Body of pancreas (tissue), 4 donors: ENCODE measurements at regions not wholly inside any gene's neighbourhood (a gene's known extent, or its start where the extent isn't known, plus 50 kb on each side); places are given as distances from the start of the nearest gene placed in this dataset.

ENCODE experiments used
- ATAC-seq: fragments of 150-250 bp; one replicate; pipeline ENCODE4 v1.9.1; 2016
- DNase-seq, 4 donors: peaks; one replicate each; pipeline ENCODE4 v3.0.0-alpha.2; 2019
- H3K27ac ChIP-seq, 4 donors: fragments of 200-600 bp; sonication (generic); 1 replicate in 3 of 4; 2 replicates in 1 of 4; pipeline versions ENCODE4 v1.5.1 to v1.6.1; 2016 to 2019; ENCODE audit warnings: mild to moderate bottlenecking in 1 of 4, mixed read lengths in 1 of 4, moderate library complexity in 1 of 4
- H3K27me3 ChIP-seq, 2 donors: fragments of 200-600 bp; sonication (generic); one replicate each; pipeline ENCODE4 v1.6.0; 2016; ENCODE audit warnings: mild to moderate bottlenecking in 1 of 2
- H3K36me3 ChIP-seq, 2 donors: fragments of 200-600 bp; sonication (generic); replicated peaks in 1 of 2; 2 replicates each; pipeline ENCODE4 v1.5.1; 2016; ENCODE audit warnings: low read depth in 2 of 2; ENCODE audit not compliant: insufficient read depth in 1 of 2
- H3K4me1 ChIP-seq: fragments of 200-600 bp; sonication (generic); one replicate; pipeline ENCODE4 v1.6.0; 2016
- H3K4me3 ChIP-seq, 2 donors: fragments of 200-600 bp; sonication (generic); 1 replicate in 1 of 2; 2 replicates in 1 of 2; pipeline ENCODE4 v1.5.1; 2016 to 2019
- H3K9me3 ChIP-seq, 3 donors: fragments of 200-600 bp; sonication (generic); 1 replicate in 2 of 3; 2 replicates in 1 of 3; pipeline ENCODE4 v1.5.1; 2016
- POLR2A ChIP-seq, 3 donors: fragments of 450-650 bp; IDR thresholded peaks; one replicate each; pipeline ENCODE4 v1.6.1; 2016; ENCODE audit warnings: antibody characterized with exemption in 3 of 3, mild to moderate bottlenecking in 2 of 3
- WGBS, 2 donors: methylation state at CpG; one replicate each; pipeline ENCODE4 v1.1.5; 2017; 5-methylcytosine and 5-hydroxymethylcytosine counted together
- intact Hi-C: fragments of 100-400 bp; cut with DNase I; formaldehyde crosslinking; loops from one replicate; pipeline ENCODE4 v1.15.1; 2023
- TF ChIP-seq, protein P1 (sequence below), 7 experiments: fragments of 450-650 bp in 4 of 7; fragments of 200-600 bp in 3 of 7; sonication (generic) in 3 of 7; IDR thresholded peaks; one replicate each; pipeline ENCODE4 v1.5.1; 2016 to 2019; ENCODE audit warnings: antibody characterized with exemption in 7 of 7

DNA sequence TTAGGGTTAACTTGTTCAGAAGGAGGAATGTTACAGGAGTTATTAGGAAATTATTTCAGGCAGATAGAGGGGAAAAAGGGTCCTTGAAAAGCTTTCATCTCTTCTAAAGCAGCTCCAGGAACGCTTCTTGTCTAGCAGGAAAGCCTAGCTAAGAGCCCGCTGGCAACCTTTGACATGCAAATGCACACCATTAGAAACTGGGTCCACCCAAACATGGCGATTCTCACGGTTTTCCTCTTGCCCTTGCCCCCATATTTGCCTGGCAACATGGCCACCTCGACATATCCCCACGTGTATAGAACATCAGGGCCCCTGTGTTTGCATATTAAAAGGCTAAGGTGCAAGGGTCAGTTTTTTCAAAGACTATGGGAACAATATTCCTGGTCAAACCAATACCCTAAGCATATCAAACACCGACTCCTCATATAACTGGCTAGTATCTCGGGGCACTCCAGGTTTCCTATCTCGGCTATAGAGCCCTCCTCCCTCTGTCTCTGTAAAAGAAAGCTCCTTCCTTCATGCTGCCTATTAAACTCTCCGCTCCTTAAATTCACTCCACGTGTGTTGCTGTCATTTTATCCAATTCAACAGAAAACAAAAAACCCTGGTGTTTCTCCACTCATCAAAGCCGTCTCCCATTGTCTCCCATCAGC is 268.9 kb upstream of the HSFY2 start:
- Histone ChIP-seq H3K4me3 (no peak overlapping the region), H3K36me3 (no peaks in the 10 kb centered on the region), H3K27ac (no peak overlapping the region), H3K9me3 (no peaks in the 10 kb centered on the region), H3K27me3 (no peaks in the 10 kb centered on the region), H3K4me1 (no peaks in the 10 kb centered on the region)
- intact Hi-C loops: no loop called here
- TF ChIP-seq POLR2A (IDR thresholded peaks at IDR 0.05): no peak
- TF ChIP-seq, protein P1, sequence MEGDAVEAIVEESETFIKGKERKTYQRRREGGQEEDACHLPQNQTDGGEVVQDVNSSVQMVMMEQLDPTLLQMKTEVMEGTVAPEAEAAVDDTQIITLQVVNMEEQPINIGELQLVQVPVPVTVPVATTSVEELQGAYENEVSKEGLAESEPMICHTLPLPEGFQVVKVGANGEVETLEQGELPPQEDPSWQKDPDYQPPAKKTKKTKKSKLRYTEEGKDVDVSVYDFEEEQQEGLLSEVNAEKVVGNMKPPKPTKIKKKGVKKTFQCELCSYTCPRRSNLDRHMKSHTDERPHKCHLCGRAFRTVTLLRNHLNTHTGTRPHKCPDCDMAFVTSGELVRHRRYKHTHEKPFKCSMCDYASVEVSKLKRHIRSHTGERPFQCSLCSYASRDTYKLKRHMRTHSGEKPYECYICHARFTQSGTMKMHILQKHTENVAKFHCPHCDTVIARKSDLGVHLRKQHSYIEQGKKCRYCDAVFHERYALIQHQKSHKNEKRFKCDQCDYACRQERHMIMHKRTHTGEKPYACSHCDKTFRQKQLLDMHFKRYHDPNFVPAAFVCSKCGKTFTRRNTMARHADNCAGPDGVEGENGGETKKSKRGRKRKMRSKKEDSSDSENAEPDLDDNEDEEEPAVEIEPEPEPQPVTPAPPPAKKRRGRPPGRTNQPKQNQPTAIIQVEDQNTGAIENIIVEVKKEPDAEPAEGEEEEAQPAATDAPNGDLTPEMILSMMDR (IDR thresholded peaks at IDR 0.05): no peak
- DNase-seq: no peak
- 86 to 89% methylated on average over 12 of the region's 12 CpGs for WGBS, 2 donors
- ATAC-seq: no peak

DNA sequence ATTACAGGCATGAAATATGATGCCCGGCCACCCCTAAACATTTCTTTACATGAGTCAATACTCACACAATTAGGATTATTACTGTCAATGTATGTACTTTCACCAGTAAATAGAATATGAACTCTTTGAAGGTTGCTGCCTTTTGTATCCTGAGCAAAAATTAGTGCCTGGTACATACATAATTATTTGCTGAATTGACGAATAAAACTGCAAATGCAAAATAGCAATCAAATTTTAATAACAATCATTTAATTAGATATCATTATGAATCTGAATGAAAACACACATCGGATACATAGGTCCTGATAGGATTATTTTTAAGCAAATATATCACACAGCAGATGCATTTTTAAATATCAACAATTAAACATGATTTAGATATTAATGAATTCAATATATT is 253.1 kb upstream of the HSFY2 start:
- H3K27me3 ChIP-seq: no peaks in the 10 kb centered on the region
- DNase-seq (no peak), ATAC-seq (no peak)
- TF ChIP-seq POLR2A (IDR thresholded peaks at IDR 0.05): no peak
- TF ChIP-seq, protein P1 (IDR thresholded peaks at IDR 0.05): no peak
- H3K9me3 ChIP-seq: no peaks in the 10 kb centered on the region
- no peak overlapping the region for H3K4me3 ChIP-seq
- no peak overlapping the region for H3K27ac ChIP-seq
- intact Hi-C loops: no loop called here
- no peaks in the 10 kb centered on the region for H3K36me3 ChIP-seq
- H3K4me1 ChIP-seq: no peaks in the 10 kb centered on the region
- WGBS, 2 donors: 98% methylated on average over 3 of the region's 3 CpGs

DNA sequence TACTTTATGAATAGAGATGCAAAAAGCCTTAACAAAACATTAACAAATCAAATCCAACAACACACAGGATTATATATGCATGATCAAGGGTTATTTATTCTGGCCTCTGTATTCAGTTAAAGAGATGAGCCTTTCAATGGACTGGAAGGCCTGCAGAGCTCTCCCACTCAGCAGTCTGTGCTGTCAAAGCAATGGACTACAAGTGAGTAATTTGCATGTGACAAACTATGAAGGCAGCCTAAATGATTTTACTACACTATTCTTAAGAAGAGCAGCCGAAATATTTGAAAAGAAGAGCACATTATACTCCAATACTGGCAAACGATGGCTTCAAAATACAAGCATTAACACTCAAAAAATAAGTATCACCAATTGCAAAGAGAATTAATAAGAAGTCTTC is 250.4 kb upstream of the HSFY2 start:
- H3K27me3 ChIP-seq: no peaks in the 10 kb centered on the region
- DNase-seq: no peak
- intact Hi-C loops: no loop called here
- no peak overlapping the region for H3K27ac ChIP-seq
- H3K4me3 ChIP-seq: no peak overlapping the region
- no peaks in the 10 kb centered on the region for H3K36me3 ChIP-seq
- 65 to 86% methylated on average over 2 of the region's 2 CpGs for WGBS, 2 donors
- no peak for ATAC-seq
- no peaks in the 10 kb centered on the region for H3K4me1 ChIP-seq
- H3K9me3 ChIP-seq: no peaks in the 10 kb centered on the region
- TF ChIP-seq, protein P1 (IDR thresholded peaks at IDR 0.05): no peak
- no peak for TF ChIP-seq POLR2A (IDR thresholded peaks at IDR 0.05)

DNA sequence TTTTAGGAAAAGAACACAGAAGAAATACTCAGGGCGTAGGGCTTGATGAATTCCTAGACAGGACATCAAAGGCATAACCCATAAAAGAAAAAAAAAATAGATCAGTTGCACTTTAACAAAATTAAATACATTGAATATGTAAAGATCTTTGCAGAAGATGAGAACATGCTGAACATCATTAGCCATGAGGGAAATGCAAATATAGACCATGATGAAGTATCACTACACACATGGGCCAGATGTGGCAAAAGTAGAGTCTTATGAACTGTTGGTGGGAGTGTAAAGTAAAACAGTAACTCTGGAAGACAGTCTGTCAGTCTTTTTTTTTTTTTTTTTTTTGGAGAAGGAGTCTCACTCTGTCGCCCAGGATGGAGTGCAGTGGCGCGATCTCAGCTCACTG is 246.7 kb upstream of the HSFY2 start:
- no peak for ATAC-seq
- 88 to 94% methylated on average over 1 to 4 of the region's 4 CpGs for WGBS, 2 donors

More for the DNA sequence above, 246.7 kb upstream of the HSFY2 start:
- Histone ChIP-seq H3K4me1 (no peaks in the 10 kb centered on the region), H3K27me3 (no peaks in the 10 kb centered on the region), H3K9me3 (no peaks in the 10 kb centered on the region), H3K27ac (no peak overlapping the region), H3K4me3 (no peak overlapping the region), H3K36me3 (no peaks in the 10 kb centered on the region)
- no peak for DNase-seq
- intact Hi-C loops: no loop called here
- TF ChIP-seq POLR2A (IDR thresholded peaks at IDR 0.05): no peak
- TF ChIP-seq, protein P1 (IDR thresholded peaks at IDR 0.05): no peak
